ENCODE measurements at regions not wholly inside any gene's neighbourhood (a gene's known extent, or its start where the extent isn't known, plus 50 kb on each side); places are given as distances from the start of the nearest gene placed in this dataset.

DNA sequence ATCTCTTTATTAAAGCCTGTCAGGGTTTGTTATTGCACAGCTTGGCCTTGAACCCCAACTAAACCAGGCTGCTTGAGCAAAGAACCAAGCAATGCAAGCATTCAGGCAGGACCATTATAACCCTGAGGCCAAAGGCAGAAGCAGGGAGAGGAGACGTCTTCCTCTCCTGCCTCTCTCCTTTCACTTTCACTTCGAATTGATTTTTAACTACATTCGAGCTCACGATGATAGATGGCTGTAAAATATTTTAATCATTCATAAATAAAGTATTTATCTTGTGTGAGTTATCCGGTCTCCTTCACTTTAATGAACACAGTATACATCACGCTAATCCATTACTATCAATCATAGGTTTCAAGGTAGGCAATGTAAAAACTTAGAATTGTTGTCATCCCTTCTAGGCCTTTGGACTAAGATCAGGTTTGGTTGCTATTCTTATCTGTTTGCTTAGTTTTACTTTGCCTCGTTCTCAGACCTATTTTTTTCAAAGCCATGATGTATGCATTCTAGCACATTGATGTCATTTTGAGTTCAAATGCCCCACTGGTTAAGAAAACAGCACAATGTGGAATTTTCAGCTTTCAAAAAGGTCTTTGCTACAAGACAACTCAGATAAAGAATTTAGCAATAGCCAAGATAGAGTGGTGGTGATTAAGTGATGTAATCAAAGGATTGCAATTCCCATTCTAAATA is 480.2 kb upstream of the RUNX1 start:
- Histone ChIP-seq H3K27me3 (ENCODE audit: low read depth) (peaks cover 11% of the 10 kb centered on the region), H3K4me3 (peak overlapping the region; percentile 54), H3K4me1 (no peaks in the 10 kb centered on the region), H3K36me3 (no peaks in the 10 kb centered on the region), H3K9me3 (replicated peaks) (no peaks in the 10 kb centered on the region), H3K27ac (replicated peaks) (peak overlapping the region; percentile 30)
- intact Hi-C loops (cut with micrococcal nuclease), result no loop called here
- no peak for DNase-seq
- TF ChIP-seq CTCF (IDR thresholded peaks at IDR 0.05; ENCODE audit: borderline replicate concordance), result no peak

DNA sequence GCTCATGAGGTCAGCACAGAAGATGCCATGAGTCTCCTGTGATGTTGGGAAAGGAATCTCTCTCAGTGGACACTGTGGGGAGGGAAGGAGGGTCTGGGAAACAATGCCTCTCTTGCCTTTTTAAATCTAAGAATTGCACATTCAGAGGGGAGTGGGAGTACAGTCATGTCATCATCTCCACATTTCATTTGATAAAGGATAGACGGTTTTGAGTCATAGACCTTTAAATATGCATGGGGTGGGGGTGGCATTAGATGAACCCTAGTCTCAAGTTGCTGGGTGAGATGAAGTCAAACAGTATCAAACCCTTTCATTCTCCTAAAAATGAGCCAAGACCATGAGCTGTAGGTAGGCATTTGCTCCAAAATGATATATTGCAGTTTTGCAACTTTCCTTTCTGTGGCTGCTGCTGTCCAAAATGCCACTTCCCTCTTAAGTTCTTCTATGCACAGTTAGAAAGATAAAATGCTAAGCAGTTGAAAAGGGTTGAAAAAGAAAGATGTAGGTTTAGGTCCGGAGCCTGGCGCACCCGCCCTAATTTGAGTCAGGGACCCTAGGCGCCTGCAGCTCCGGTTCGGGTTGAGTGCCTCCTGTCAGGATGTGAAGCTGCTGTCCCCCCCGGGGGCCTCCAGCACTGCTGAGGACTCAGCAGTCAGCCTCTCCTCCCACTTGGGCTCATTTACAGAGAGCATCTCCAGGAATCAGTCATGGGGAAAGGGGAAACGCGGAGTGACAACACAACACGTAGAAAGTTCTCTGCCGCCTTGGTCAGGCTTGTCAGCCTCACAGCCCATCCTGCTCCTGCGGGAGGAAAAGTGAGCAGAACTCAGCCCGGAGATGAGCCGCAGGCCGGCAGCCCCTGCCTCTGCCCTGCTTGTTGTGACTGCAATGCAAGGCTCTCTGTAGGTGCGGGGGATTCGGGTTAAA is 479.3 kb upstream of the RUNX1 start:
- Histone ChIP-seq H3K9me3 (replicated peaks) (no peaks in the 10 kb centered on the region), H3K36me3 (no peaks in the 10 kb centered on the region), H3K4me3 (peak overlapping the region; percentile 54), H3K27ac (replicated peaks) (peak overlapping the region; percentile 30), H3K4me1 (no peaks in the 10 kb centered on the region), H3K27me3 (ENCODE audit: low read depth) (peaks cover 11% of the 10 kb centered on the region)
- TF ChIP-seq CTCF (IDR thresholded peaks at IDR 0.05; ENCODE audit: borderline replicate concordance), result no peak
- intact Hi-C loops (cut with micrococcal nuclease), result no loop called here
- peak; percentile 15 for DNase-seq

- H3K4me1 ChIP-seq, result no peaks in the 10 kb centered on the region
- no peak overlapping the region for H3K27ac ChIP-seq (replicated peaks)
- intact Hi-C loops (cut with micrococcal nuclease), result no loop called here
- H3K36me3 ChIP-seq, result no peaks in the 10 kb centered on the region
- DNase-seq, result no peak
- TF ChIP-seq CTCF (IDR thresholded peaks at IDR 0.05; ENCODE audit: borderline replicate concordance), result no peak
- H3K27me3 ChIP-seq (ENCODE audit: low read depth), result peaks cover 13% of the 10 kb centered on the region
- H3K9me3 ChIP-seq (replicated peaks), result no peaks in the 10 kb centered on the region
- H3K4me3 ChIP-seq, result no peak overlapping the region
Measured at GRCh38 chr21:35527358-35527757, 478.3 kb upstream of the RUNX1 start.

GRCh38 chr21:35525443-35525842 is 476.3 kb upstream of the RUNX1 start:
- Histone ChIP-seq H3K27me3 (ENCODE audit: low read depth) (peaks cover 28% of the 10 kb centered on the region), H3K9me3 (replicated peaks) (no peaks in the 10 kb centered on the region), H3K4me1 (no peaks in the 10 kb centered on the region), H3K4me3 (no peak overlapping the region), H3K27ac (replicated peaks) (no peak overlapping the region), H3K36me3 (no peaks in the 10 kb centered on the region)
- no peak for TF ChIP-seq CTCF (IDR thresholded peaks at IDR 0.05; ENCODE audit: borderline replicate concordance)
- intact Hi-C loops (cut with micrococcal nuclease), result no loop called here
- DNase-seq, result no peak

DNA sequence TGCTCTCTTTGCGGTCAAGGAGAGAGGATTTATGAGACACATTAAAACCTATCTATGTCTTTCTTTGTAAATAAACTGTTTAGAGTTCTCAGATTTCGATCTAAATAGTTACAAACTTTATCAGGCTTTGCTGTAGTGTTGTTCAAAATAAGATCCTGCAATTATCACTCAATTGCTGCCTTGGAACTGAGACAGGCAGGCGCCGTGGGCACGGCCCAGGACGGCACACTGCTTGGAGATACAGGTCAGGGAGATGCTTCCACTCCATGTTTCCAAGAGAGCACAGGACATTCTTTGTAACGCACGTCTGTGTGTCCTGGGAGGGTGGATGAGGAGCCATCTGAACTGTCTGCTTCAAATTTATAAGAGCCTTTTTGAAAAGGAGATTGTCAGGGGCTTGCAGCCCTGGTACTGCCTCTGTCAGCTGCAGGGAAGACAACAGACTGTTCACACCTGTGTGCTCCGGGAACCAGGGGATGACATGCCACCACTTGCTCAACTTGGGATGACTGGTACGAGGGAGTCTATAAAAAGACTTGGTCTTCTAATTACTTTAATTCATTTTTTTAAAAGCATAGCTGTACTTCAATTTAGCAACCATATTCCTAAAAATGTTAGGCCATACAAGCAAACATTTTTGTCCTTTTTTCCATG is 472.9 kb upstream of the RUNX1 start:
- Histone ChIP-seq H3K27ac (replicated peaks) (no peak overlapping the region), H3K4me3 (no peak overlapping the region), H3K36me3 (no peaks in the 10 kb centered on the region), H3K9me3 (replicated peaks) (no peaks in the 10 kb centered on the region), H3K4me1 (no peaks in the 10 kb centered on the region), H3K27me3 (ENCODE audit: low read depth) (peaks cover 38% of the 10 kb centered on the region)
- TF ChIP-seq CTCF (IDR thresholded peaks at IDR 0.05; ENCODE audit: borderline replicate concordance), result no peak
- DNase-seq, result no peak
- intact Hi-C loops (cut with micrococcal nuclease), result no loop called here

Data from left ventricle myocardium inferior (tissue), 1 donor.